ENCODE measurements at regions not wholly inside any gene's neighbourhood (a gene's known extent, or its start where the extent isn't known, plus 50 kb on each side); places are given as distances from the start of the nearest gene placed in this dataset.
"Not testable (repeated sequence)": the region's sequence is repeated elsewhere in the genome, so short reads cannot be mapped to it uniquely, and the experiment has no call there.

GRCh38 chr1:220942278-220942677 lies 63.0 kb downstream of the HLX start:
- intact Hi-C loops (cut with micrococcal nuclease): no loop called here

- intact Hi-C loops (cut with micrococcal nuclease): not testable (repeated sequence)
Observed at GRCh38 chr1:220942914-220943313, 63.7 kb downstream of the HLX start.

- intact Hi-C loops (cut with micrococcal nuclease): no loop called here
Observed at GRCh38 chr1:220943319-220943996, 64.2 kb downstream of the HLX start.

- intact Hi-C loops (cut with micrococcal nuclease): no loop called here
Observed at GRCh38 chr1:220950576-220950975, 71.3 kb downstream of the HLX start.

- intact Hi-C loops (cut with micrococcal nuclease): no loop called here
Observed at GRCh38 chr1:220952961-220953643, 73.9 kb downstream of the HLX start.

GRCh38 chr1:220954321-220955075 lies 75.3 kb downstream of the HLX start:
- intact Hi-C loops (cut with micrococcal nuclease): no loop called here

- intact Hi-C loops (cut with micrococcal nuclease): no loop called here
Observed at GRCh38 chr1:220955116-220955515, 75.9 kb downstream of the HLX start.

- intact Hi-C loops (cut with micrococcal nuclease): no loop called here
Observed at GRCh38 chr1:220956501-220957232, 77.4 kb downstream of the HLX start.

- intact Hi-C loops (cut with micrococcal nuclease): no loop called here
Observed at GRCh38 chr1:220957233-220957605, 78.0 kb downstream of the HLX start.

GRCh38 chr1:220958234-220958633 lies 79.0 kb downstream of the HLX start:
- intact Hi-C loops (cut with micrococcal nuclease): no loop called here

GRCh38 chr1:220962031-220962751 lies 82.9 kb downstream of the HLX start:
- intact Hi-C loops (cut with micrococcal nuclease): no loop called here

- intact Hi-C loops (cut with micrococcal nuclease): no loop called here
Observed at GRCh38 chr1:220966041-220966440, 86.8 kb downstream of the HLX start.

GRCh38 chr1:220966473-220966872 lies 87.2 kb downstream of the HLX start:
- intact Hi-C loops (cut with micrococcal nuclease): no loop called here

GRCh38 chr1:220966881-220967611 lies 87.8 kb downstream of the HLX start:
- intact Hi-C loops (cut with micrococcal nuclease): no loop called here

GRCh38 chr1:220967911-220968310 lies 88.7 kb downstream of the HLX start:
- intact Hi-C loops (cut with micrococcal nuclease): no loop called here

- intact Hi-C loops (cut with micrococcal nuclease): not testable (repeated sequence)
Observed at GRCh38 chr1:220969281-220969680, 90.0 kb downstream of the HLX start.

GRCh38 chr1:220970311-220970710 lies 91.1 kb downstream of the HLX start:
- intact Hi-C loops (cut with micrococcal nuclease): no loop called here

GRCh38 chr1:220971221-220971620 lies 92.0 kb downstream of the HLX start:
- intact Hi-C loops (cut with micrococcal nuclease): no loop called here

GRCh38 chr1:220974431-220974830 lies 95.2 kb downstream of the HLX start:
- intact Hi-C loops (cut with micrococcal nuclease): no loop called here

GRCh38 chr1:220976390-220976789 lies 97.1 kb downstream of the HLX start:
- intact Hi-C loops (cut with micrococcal nuclease): no loop called here

Measured in T-helper 2 cell treated with Interferon-gamma antibody and Interleukin-4, amounts not matched to agents 100 ng/mL and 5 ng/mL, for 36 hours (primary cell).